OCI-LY1 (cell line): ENCODE measurements at regions not wholly inside any gene's neighbourhood (a gene's known extent, or its start where the extent isn't known, plus 50 kb on each side); places are given as distances from the start of the nearest gene placed in this dataset.

Experiments used
- H2AFZ ChIP-seq: fragments of 200-600 bp; sonication (generic), shearing (Covaris generic); 2 replicates; pipeline ENCODE4 v1.6.0; 2014; ENCODE audit warnings: antibody characterized with exemption, mild to moderate bottlenecking, low read length
- H3F3A ChIP-seq: fragments of 200-600 bp; sonication (generic), shearing (Covaris generic); 2 replicates; pipeline ENCODE4 v1.6.0; 2014; ENCODE audit warnings: mild to moderate bottlenecking, antibody characterized with exemption, low read length, moderate library complexity; ENCODE audit not compliant: insufficient read depth
- H3K27ac ChIP-seq: fragments of 200-600 bp; sonication (generic); 2 replicates; pipeline ENCODE4 v1.5.1; 2014; ENCODE audit warnings: low read length, mixed run types, mild to moderate bottlenecking, low read depth; ENCODE audit not compliant: poor library complexity, severe bottlenecking
- H3K27me3 ChIP-seq: fragments of 200-600 bp; sonication (generic); 2 replicates; pipeline ENCODE4 v1.6.0; 2014; ENCODE audit warnings: antibody characterized with exemption, mild to moderate bottlenecking, low read length, moderate library complexity; ENCODE audit not compliant: insufficient read depth
- H3K36me3 ChIP-seq: fragments of 200-600 bp; sonication (generic); 2 replicates; pipeline ENCODE4 v1.6.1; 2014; ENCODE audit warnings: mild to moderate bottlenecking, antibody characterized with exemption, low read length, moderate library complexity, mixed read lengths; ENCODE audit not compliant: insufficient read depth
- H3K4me1 ChIP-seq: fragments of 200-600 bp; sonication (generic); 2 replicates; pipeline ENCODE4 v1.5.1; 2014; ENCODE audit warnings: mild to moderate bottlenecking, low read length, moderate library complexity; ENCODE audit not compliant: insufficient read depth, severe bottlenecking
- H3K4me2 ChIP-seq: fragments of 200-600 bp; sonication (generic), shearing (Covaris generic); 2 replicates; pipeline ENCODE4 v1.6.1; 2014; ENCODE audit warnings: low read length
- H3K4me3 ChIP-seq: fragments of 200-600 bp; sonication (generic); 2 replicates; pipeline ENCODE4 v1.5.1; 2014; ENCODE audit warnings: low read length, low read depth, mild to moderate bottlenecking, mixed read lengths; ENCODE audit not compliant: poor library complexity, severe bottlenecking
- H3K79me2 ChIP-seq: fragments of 200-600 bp; shearing (Covaris generic); 2 replicates; pipeline ENCODE4 v1.6.1; 2016; ENCODE audit warnings: mixed run types, low read length, mixed read lengths; ENCODE audit not compliant: insufficient read depth
- H3K9ac ChIP-seq: fragments of 200-600 bp; sonication (generic), shearing (Covaris generic); 2 replicates; pipeline ENCODE4 v1.6.1; 2014; ENCODE audit warnings: mild to moderate bottlenecking, low read length, mixed read lengths
- H3K9me2 ChIP-seq: fragments of 200-600 bp; sonication (generic), shearing (Covaris generic); 2 replicates; pipeline ENCODE4 v1.6.1; 2014; ENCODE audit warnings: low read depth, mild to moderate bottlenecking, low read length, mixed read lengths
- H3K9me3 ChIP-seq: fragments of 200-600 bp; shearing (Covaris generic); 2 replicates; pipeline ENCODE4 v1.6.1; 2014; ENCODE audit warnings: low read length, mixed read lengths
- H4K20me1 ChIP-seq: fragments of 200-600 bp; sonication (generic), shearing (Covaris generic); 2 replicates; pipeline ENCODE4 v1.6.0; 2016; ENCODE audit warnings: mild to moderate bottlenecking, low read length; ENCODE audit not compliant: insufficient read depth
- EZH2 ChIP-seq: fragments of 200-600 bp; sonication (generic), shearing (Covaris generic); IDR thresholded peaks from 2 replicates; pipeline ENCODE4 v1.8.0; 2017; ENCODE audit warnings: borderline replicate concordance, mixed run types, mild to moderate bottlenecking, antibody characterized with exemption, low read length, moderate library complexity, mixed read lengths
- TF ChIP-seq, protein P1 (sequence below): fragments of 200-600 bp; sonication (generic), shearing (Covaris generic); IDR thresholded peaks from 2 replicates; pipeline ENCODE4 v1.5.1; 2017; ENCODE audit warnings: mild to moderate bottlenecking, antibody characterized with exemption, low read length, moderate library complexity, mixed read lengths

DNA sequence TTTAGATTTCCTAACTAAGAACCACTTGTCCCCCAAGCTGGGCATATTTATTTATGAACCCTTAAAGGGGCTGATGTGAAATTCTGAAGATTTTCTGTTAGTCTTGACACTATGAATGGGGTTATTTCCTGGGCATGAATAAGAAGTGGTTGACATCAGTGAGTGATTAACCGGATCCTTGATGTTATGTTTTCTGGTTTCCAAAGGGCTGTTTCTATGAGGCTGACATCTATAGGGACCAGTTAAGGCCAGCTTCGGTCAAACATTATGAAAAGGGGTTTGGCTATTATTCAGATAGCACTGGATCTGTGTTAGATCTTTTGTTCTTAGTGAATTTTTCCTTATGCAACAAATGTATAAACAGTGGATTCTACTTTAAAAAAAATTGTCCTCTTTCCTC lies 443.7 kb upstream of the SPRED2 start:
- Histone ChIP-seq H3K9ac (no peak overlapping the region), H3K4me1 (no peaks in the 10 kb centered on the region), H3K27ac (no peak overlapping the region), H2AFZ (no peak overlapping the region), H3K9me3 (no peaks in the 10 kb centered on the region), H3K9me2 (no peaks in the 10 kb centered on the region), H4K20me1 (no peaks in the 10 kb centered on the region), H3F3A (no peaks in the 10 kb centered on the region), H3K36me3 (no peaks in the 10 kb centered on the region), H3K79me2 (no peaks in the 10 kb centered on the region), H3K4me3 (no peak overlapping the region), H3K27me3 (no peaks in the 10 kb centered on the region), H3K4me2 (no peak overlapping the region)
- TF ChIP-seq, protein P1, sequence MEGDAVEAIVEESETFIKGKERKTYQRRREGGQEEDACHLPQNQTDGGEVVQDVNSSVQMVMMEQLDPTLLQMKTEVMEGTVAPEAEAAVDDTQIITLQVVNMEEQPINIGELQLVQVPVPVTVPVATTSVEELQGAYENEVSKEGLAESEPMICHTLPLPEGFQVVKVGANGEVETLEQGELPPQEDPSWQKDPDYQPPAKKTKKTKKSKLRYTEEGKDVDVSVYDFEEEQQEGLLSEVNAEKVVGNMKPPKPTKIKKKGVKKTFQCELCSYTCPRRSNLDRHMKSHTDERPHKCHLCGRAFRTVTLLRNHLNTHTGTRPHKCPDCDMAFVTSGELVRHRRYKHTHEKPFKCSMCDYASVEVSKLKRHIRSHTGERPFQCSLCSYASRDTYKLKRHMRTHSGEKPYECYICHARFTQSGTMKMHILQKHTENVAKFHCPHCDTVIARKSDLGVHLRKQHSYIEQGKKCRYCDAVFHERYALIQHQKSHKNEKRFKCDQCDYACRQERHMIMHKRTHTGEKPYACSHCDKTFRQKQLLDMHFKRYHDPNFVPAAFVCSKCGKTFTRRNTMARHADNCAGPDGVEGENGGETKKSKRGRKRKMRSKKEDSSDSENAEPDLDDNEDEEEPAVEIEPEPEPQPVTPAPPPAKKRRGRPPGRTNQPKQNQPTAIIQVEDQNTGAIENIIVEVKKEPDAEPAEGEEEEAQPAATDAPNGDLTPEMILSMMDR = no peak
- TF ChIP-seq EZH2 = no peak

DNA sequence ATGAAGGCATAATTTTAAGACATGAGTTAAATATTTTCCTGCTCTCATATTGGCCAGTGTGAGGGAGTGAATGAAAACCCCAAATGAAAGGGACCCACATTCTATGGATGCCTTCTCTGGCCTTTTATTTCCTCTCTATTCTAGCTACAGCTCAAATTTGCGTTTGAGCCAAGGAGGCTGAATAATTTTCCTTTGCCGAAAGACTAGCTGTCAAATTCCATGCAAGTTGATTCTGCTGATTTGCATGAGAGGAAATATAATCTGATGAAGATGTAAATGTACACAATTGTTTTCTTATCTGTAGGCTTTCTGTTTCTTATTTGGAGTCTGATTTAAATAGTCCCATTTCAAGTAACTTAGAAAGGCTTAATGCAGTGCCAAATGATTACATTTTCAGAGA lies 438.4 kb upstream of the SPRED2 start:
- no peak overlapping the region for H3K4me2 ChIP-seq
- H3K27me3 ChIP-seq = no peaks in the 10 kb centered on the region
- H3K36me3 ChIP-seq = no peaks in the 10 kb centered on the region
- H3K9ac ChIP-seq = no peak overlapping the region
- no peaks in the 10 kb centered on the region for H4K20me1 ChIP-seq
- H3K9me2 ChIP-seq = no peaks in the 10 kb centered on the region
- TF ChIP-seq EZH2 = no peak
- TF ChIP-seq, protein P1 = no peak
- no peaks in the 10 kb centered on the region for H3K4me1 ChIP-seq
- H3K27ac ChIP-seq = no peak overlapping the region
- no peaks in the 10 kb centered on the region for H3F3A ChIP-seq
- no peak overlapping the region for H2AFZ ChIP-seq
- no peaks in the 10 kb centered on the region for H3K9me3 ChIP-seq
- H3K79me2 ChIP-seq = no peaks in the 10 kb centered on the region
- H3K4me3 ChIP-seq = no peak overlapping the region

DNA sequence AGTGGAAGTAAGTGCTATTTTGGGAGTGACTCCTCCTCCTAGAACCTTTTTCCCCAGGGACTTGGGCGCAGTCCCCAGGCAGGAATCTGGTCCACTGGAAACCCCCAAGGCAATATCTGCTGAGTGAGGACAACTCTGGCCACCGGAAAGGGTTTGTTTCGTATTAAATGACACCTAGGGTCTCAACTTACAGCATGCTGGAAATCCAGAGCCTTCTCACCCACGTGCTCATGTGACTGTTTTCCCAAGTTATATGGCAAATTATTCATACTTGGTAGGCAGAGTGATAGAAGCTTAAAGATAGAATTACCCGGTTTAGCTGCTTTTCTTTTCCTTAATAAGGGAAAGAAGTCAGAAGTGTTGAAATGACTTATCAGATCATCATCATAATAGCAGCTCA lies 436.9 kb upstream of the SPRED2 start:
- H3K9me3 ChIP-seq = no peaks in the 10 kb centered on the region
- no peaks in the 10 kb centered on the region for H3F3A ChIP-seq
- H3K9ac ChIP-seq = no peak overlapping the region
- no peaks in the 10 kb centered on the region for H3K27me3 ChIP-seq
- no peak overlapping the region for H3K4me2 ChIP-seq
- H3K27ac ChIP-seq = no peak overlapping the region
- H3K4me1 ChIP-seq = no peaks in the 10 kb centered on the region
- H2AFZ ChIP-seq = no peak overlapping the region
- H4K20me1 ChIP-seq = no peaks in the 10 kb centered on the region
- no peaks in the 10 kb centered on the region for H3K9me2 ChIP-seq
- H3K79me2 ChIP-seq = no peaks in the 10 kb centered on the region
- no peak overlapping the region for H3K4me3 ChIP-seq
- no peaks in the 10 kb centered on the region for H3K36me3 ChIP-seq
- TF ChIP-seq EZH2 = no peak
- TF ChIP-seq, protein P1 = no peak
